ENCODE measurements at regions not wholly inside any gene's neighbourhood (a gene's known extent, or its start where the extent isn't known, plus 50 kb on each side); places are given as distances from the start of the nearest gene placed in this dataset.

DNA sequence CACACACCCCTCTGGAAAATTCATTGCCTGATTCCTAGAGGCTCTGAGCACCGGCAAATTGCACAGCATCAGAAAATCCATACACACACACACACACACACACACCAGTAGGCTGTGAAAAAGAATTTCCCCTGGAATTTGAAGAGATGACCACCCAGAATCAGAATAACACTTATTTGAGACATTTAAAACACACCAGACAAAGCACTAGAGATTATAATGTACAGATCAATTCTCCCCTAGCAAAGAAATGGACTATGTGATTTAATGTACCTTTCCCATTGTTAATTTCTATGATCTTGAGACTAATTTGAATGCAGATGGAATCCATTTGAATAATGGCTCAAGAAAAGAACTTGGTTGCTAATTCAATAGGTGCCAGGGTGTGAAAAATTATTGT, 399.3 kb downstream of the HNRNPD start:
- no peak for DNase-seq (ENCODE audit: low read depth)
- H3K4me3 ChIP-seq (ENCODE audit: low read depth, low read length): no peak overlapping the region

DNA sequence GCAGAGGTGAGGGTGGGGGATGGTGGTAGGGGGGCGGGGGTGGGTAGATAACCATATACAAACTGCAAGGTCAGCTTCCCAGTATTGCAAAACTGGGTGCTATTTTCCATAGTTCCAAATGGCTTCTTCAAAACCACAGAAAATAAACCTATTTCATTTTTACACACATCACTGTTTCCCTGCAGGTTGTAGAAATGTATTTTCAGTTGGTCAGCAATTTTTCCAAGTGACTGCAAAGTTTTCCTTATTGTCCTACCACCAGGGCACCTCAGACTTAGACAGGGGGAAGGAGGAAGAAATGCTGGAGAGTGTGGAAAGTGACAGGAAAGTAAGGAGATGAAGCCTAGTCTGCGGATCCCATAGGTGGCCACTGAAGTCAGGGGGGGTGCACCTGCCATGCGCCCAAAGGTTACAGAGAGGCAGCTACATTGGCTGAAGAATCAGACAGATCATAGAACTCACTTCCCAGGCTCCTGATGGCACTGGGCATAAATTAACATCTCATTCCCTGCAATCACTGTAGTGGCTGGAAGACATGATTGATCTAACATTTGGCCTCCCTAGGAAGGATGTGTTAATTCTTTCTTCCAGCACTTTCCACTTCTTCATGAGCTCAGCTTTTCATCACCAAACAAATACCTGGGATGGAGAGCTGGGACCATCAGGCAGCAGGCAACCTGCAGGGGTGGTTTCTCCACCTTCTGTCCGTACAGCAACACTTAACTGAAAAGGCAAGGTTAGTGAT, 402.0 kb downstream of the HNRNPD start:
- no peak overlapping the region for H3K4me3 ChIP-seq (ENCODE audit: low read depth, low read length)
- DNase-seq (ENCODE audit: low read depth): no peak

DNA sequence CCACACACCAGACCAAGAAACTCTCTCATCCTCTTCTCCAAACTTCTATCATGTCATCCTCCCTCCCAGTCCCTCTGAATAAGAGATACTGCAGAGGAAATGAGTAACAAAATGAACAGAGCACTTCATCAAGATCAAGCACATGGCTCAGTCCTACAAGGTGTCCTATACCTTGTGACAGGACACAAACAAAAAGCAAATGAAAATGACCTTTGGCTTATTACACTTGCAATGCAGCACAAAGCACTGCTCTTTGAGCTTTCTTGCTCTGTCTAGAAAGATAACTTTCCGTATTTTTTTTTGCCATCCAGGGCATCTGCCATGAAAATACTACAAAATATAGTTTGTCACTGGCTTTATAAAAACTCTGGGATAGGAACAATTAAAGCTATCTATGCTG, 402.7 kb downstream of the HNRNPD start:
- no peak for DNase-seq (ENCODE audit: low read depth)
- no peak overlapping the region for H3K4me3 ChIP-seq (ENCODE audit: low read depth, low read length)

GRCh38 chr4:81970454-81970853, 403.3 kb downstream of the HNRNPD start:
- no peak for DNase-seq (ENCODE audit: low read depth)
- H3K4me3 ChIP-seq (ENCODE audit: low read depth, low read length): no peak overlapping the region

DNA sequence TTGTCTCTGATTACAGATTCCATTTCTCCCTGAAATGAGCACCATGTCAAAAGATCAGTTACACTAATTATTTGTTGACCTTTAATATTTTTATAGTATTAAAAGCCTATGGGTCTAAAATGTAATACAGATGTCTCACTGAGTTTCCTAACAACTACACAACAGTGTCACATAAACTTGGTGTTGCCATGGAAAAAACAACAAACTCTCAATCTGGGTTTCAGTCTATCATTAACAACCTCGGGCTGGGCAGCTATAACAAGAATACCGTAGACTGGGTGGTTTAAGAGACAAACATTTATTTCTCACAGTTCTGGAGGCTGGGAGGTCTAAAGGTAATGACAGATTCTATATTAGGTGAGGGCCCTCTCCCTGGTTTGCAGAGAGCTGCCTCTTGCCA, 407.1 kb downstream of the HNRNPD start:
- H3K4me3 ChIP-seq (ENCODE audit: low read depth, low read length): no peak overlapping the region

DNA sequence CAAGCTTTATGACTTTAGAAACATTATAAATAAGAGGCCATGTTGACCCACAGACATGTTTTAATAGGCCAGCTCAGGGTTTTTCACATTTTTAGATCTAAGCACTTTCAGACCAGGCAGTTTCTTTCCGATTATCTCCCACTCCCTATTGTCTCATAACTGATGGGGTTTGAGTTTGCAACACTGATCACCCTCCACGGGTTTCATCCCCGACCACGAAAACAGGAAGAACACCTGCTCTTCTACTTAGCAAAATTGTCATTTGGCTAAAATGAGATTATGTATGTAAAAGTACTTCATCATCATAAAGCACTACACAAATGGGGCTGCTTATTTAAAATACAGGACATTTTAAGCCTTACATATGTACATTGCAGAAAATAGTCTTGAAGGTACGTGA, 407.9 kb downstream of the HNRNPD start:
- H3K4me3 ChIP-seq (ENCODE audit: low read depth, low read length): no peak overlapping the region
- DNase-seq (ENCODE audit: low read depth): no peak

More for the DNA sequence above, 407.1 kb downstream of the HNRNPD start:
- no peak for DNase-seq (ENCODE audit: low read depth)

GRCh38 chr4:81965454-81965853, 408.3 kb downstream of the HNRNPD start:
- DNase-seq (ENCODE audit: low read depth): no peak
- H3K4me3 ChIP-seq (ENCODE audit: low read depth, low read length): no peak overlapping the region

DNA sequence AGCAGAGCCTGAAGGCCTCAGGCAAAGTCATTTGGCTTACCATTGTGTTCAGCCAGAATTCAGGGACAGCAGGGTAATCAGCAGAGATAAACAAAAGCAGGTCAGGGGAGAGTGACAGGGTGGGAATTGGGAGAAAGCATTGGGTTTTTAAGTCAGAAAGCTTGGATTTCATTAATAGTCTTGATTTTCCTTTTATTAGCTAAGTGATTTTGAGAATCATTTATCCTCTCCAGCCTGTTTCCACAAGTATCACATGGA, 410.1 kb downstream of the HNRNPD start:
- no peak for DNase-seq (ENCODE audit: low read depth)
- H3K4me3 ChIP-seq (ENCODE audit: low read depth, low read length): no peak overlapping the region

- no peak overlapping the region for H3K4me3 ChIP-seq (ENCODE audit: low read depth, low read length)
- no peak for DNase-seq (ENCODE audit: low read depth)
Measured at GRCh38 chr4:81963015-81963762, 410.6 kb downstream of the HNRNPD start.

DNA sequence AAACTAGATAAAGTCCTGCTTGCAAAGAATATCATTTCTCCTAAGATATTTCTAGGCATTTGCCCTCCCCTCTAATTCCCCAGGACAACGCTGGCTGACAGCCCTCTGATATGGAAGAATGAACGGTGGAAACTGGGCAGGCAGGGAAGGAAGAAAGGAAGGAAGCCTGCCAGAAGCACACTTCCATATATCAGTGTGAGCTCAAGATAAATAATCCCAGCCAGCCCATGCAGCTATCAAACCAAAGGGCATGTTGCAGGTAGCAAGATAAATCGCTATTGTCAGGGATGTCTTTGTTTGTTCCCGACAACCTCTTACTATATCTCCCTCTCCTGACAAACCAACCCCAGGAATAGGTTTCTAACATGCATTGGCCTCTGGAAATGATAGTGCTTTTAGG, 412.8 kb downstream of the HNRNPD start:
- no peak overlapping the region for H3K4me3 ChIP-seq (ENCODE audit: low read depth, low read length)
- DNase-seq (ENCODE audit: low read depth): no peak

DNA sequence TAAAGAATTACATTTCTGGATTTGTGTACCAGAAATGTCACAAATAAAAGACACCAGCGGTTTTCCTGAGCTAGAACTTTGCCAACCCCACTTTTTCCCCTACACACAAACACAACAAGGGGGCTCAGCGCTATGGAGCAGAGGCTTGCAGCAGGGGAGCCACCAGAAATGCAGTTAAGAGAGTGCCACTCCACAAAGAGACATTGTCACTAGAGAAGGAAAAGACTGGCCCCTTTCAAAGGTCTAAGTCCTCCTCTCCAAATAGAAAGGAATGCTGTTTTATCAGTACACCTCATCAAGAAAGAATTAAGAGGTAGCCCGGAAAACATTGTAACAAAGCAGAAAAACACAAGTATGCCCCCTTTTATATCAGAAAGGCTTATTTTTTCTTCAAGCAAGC, 419.5 kb downstream of the HNRNPD start:
- H3K4me3 ChIP-seq (ENCODE audit: low read depth, low read length): no peak overlapping the region
- no peak for DNase-seq (ENCODE audit: low read depth)

- H3K4me3 ChIP-seq (ENCODE audit: low read depth, low read length): no peak overlapping the region
- DNase-seq (ENCODE audit: low read depth): no peak
Measured at GRCh38 chr4:81951891-81952455, 421.8 kb downstream of the HNRNPD start.

- no peak for DNase-seq (ENCODE audit: low read depth)
- no peak overlapping the region for H3K4me3 ChIP-seq (ENCODE audit: low read depth, low read length)
Measured at GRCh38 chr4:81946996-81947395, 426.8 kb downstream of the HNRNPD start.

DNA sequence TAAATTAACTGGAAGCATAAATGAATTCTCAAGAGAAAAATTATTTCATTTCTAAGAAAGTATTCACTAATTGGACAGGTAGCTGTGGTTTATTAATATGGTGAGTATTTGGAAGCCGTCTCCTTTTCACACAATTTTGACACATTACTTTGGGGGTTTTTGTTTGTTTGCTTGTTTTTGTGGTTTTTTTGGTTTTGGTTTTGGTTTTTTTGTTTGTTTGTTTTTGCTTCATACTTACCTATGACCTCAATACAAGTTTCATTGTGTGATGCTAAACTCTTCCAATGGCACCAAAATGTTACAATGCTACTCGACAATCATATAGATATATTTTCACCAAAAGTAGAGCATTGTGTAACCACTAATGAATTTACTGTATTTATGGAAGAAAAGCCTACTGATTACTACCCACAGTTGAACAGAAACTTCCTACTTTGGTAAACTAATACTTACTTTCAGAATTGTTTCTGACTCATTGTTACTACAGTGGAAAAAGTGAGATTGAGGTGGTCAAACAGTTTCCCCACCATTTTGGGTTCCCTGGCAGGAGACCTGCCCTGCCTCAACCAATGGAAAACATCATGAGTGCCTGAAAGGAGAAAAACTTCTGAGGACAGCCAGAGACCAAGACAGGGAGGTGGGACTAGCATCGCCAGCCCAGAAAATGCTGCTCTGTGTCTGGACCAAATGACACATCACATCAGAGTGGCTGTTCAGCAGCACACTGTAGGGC, 443.1 kb downstream of the HNRNPD start:
- DNase-seq (ENCODE audit: low read depth): no peak
- H3K4me3 ChIP-seq (ENCODE audit: low read depth, low read length): no peak overlapping the region

DNA sequence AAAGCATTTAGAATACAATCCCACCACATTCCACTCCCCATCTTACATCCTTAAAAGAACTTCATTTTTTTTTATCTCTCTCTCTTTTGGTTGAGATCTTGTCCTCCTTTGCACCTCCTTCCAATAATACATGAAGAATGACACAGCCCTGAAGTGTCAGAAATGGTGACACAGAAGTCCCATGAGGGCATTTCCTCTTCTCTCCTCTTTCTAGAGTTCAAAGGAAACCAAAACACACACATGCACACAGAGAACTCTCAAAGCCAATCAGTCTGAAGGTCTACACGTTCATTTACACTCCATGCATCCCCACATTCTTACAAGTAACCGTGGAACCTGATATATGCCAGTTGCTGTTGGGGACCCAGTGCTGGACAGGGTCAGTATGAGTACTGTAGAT, 450.7 kb downstream of the HNRNPD start:
- no peak overlapping the region for H3K4me3 ChIP-seq (ENCODE audit: low read depth, low read length)
- no peak for DNase-seq (ENCODE audit: low read depth)

- no peak overlapping the region for H3K4me3 ChIP-seq (ENCODE audit: low read depth, low read length)
- DNase-seq (ENCODE audit: low read depth): no peak
Measured at GRCh38 chr4:81922313-81922712, 450.6 kb upstream of the RASGEF1B start.

- no peak for DNase-seq (ENCODE audit: low read depth)
- H3K4me3 ChIP-seq (ENCODE audit: low read depth, low read length): no peak overlapping the region
Measured at GRCh38 chr4:81921751-81922159, 450.0 kb upstream of the RASGEF1B start.

DNA sequence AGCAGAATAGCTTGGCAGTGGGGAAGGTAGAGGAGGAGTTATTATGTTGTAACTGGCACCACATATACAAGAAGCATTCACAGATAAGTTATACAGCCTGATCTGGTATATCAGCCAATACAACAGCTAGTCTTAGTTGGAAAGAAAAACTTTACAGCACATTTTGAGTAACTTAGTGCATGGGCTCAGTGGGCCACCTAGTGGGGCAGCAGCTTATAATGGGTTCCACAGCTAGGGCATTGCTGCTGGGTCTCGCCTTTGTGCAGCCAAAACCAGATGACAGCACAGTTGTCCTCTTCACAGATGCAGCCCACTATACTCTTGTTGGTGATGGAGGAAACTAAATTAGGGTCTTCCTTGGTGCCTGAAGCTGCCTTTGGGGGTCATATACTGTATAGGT, 448.1 kb upstream of the RASGEF1B start:
- no peak overlapping the region for H3K4me3 ChIP-seq (ENCODE audit: low read depth, low read length)
- DNase-seq (ENCODE audit: low read depth): no peak

- H3K4me3 ChIP-seq (ENCODE audit: low read depth, low read length): no peak overlapping the region
- DNase-seq (ENCODE audit: low read depth): no peak
Measured at GRCh38 chr4:81919223-81919622, 447.5 kb upstream of the RASGEF1B start.

DNA sequence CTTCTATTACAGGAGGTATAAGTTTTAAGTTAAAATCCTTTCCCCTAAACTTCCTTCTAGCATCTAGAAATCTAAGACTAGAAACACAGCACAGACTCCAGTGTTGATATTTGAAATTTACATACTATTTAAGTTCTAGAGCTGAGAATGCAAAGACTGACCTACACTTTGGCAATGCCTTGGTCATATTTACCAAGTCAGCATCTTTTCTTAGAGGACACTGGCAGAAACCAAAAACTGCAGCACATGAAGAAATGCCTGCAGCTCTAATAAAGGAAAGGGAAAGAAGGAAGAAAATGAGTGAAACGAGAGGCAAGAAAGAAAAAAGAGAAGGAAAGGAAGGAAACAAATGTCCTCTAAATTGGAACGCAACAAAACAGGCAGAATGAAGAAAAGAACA, 443.7 kb upstream of the RASGEF1B start:
- no peak for DNase-seq (ENCODE audit: low read depth)
- H3K4me3 ChIP-seq (ENCODE audit: low read depth, low read length): no peak overlapping the region

Measured in skeletal muscle cell (primary cell).